Fibroblast of skin of right biceps (primary cell): ENCODE measurements at regions not wholly inside any gene's neighbourhood (a gene's known extent, or its start where the extent isn't known, plus 50 kb on each side); places are given as distances from the start of the nearest gene placed in this dataset.
"Not testable (repeated sequence)": the region's sequence is repeated elsewhere in the genome, so short reads cannot be mapped to it uniquely, and the experiment has no call there.

Source experiments
- DNase-seq: peaks from one replicate; pipeline ENCODE4 v3.0.0-alpha.2; 2013

DNA sequence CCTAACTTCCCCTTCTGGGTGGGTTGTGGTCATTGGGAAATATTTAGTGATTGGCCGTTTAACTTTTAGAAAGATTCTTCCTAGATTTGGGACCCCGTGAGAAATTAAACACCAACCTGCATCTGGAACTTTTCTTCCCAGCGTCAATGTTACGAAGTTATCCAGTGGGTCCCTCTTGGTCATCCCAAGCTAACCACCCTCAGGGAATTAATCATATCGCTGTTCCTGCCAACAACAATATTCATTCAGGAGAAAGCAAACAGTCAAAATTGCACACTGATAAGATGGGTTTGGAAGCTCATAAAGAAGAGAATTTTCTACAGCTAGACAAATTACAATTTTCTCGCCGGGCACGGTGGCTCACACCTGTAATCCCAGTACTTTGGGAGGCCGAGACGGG is 121.2 kb upstream of the STX18 start:
- DNase-seq = no peak

DNA sequence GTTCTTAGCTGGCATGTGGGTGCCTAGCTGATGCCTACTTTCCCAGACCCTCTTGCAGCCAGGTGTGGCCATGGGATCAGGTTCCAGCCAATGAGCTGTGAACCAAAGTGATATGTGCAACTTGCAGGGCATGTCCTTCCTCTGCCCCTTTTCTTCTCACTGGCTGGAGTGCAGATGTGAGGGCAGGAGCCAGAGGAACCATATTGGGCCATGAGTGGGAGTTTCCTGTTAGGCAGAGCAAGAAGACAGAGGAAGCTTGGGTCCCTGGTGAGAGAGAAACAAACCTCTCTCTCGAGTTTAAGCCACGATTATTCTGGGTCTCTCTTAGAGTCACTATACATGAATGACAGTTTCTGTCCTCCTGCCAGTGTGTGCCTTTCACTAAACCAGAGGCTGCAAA is 120.4 kb upstream of the STX18 start:
- no peak for DNase-seq

DNA sequence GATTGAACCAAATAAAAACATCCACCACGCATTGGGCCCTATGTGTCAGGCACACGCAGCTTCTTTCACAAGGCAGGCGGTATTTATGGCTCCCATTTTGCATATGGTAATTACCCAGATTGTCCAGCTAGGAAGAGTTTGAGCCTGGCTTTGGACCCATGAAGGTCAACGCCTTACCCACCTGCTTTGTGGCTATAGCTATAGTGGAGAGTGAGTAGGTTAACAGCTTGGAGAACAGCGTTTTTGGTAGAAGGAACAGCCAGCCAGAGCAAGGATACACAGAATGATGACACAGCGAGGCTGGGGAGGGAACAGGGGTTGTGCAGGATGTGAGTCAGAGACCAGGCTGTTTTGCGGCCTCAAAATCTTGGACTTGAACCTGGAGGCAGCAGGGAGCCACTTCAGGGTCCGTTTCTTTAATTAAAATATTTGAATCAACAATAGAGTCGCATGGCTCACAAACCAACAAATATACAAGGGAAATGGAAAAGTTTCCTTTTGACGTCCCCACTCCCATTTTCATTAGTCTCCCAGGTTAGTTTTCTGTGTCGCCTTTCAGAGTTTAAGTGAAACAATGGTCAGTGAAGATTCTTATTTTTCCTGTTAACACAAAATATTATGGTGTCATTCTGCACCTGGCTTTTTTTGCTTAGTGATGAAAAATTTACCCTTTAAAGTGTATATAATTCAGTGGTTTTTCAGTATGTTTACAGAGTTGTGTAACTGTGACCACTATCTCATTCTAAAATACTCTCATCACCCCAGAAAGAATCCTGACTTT is 118.2 kb upstream of the STX18 start:
- DNase-seq = peak; percentile 94

DNA sequence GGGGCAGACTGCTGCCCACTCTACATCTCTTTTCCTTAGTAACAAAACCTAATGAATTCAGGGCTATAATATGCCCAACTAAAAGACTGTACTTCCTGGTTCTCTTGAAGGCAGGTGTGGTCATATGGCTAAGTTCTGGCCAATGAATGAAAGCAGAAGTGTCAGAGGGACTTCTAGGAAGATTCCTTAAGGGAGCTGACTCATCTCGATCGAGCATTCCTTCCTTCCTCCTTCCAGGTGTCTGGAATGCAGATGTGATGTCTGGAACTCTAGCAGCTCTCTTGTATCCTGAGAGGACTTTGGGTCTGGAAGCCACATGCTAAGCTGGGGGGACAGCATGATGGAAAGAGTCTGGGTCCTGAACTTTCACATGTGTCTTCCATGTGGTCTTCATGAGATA is 116.2 kb upstream of the STX18 start:
- DNase-seq = peak; percentile 44

DNA sequence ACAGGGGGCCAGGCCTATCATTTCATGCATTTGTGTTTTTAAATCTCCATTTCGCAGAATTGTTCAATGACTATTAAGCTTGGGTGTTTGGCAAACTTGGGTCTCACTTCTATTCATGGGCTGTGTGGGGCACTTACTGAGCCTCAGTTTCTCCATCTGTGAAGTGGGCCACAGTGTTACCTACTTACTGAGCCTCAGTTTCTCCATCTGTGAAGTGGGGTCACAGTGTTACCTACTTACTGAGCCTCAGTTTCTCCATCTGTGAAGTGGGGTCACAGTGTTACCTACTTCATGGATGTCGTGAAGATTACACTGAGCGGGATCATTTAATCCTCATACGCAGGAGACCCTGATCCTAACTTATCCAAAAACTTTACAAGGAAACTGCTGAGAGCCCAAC is 115.1 kb upstream of the STX18 start:
- DNase-seq = no peak

DNA sequence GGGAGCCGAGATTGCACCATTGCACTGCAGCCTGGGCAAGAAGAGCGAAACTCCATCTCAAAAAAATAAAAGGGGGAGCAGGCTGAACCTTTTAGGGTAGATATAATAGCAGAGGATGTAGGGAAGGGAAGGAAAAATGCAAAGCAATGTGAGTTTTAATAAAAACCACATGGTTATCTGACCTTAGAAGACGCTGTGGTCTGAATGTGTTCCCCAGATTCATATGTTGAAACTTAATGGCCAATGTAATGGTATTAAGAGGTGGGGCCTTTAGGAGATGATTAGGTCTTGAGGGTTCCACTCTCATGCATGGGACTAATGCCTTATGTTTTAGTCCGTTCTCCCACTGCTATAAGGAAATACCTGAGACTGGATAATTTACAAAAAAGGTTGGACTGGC is 114.1 kb upstream of the STX18 start:
- peak; percentile 43 for DNase-seq

DNA sequence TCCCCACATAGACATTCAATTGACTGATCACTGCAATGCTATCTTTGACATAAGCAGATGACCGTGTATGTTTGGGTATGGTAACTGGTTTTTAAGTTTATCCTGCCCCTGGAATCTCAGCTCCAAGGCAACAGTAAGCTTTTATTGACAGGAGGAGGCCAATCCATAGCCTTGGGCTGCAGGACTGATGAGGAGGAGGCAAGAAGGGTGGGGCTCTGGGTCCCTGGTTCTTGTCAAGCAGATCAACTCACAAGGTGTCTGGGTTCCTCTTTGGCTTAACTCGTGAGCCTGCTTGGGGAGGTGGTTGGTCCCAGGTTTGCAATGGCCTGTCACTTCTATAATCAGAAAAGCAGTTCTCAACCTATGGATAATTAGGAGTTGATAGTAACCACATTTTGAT is 113.2 kb upstream of the STX18 start:
- no peak for DNase-seq

DNA sequence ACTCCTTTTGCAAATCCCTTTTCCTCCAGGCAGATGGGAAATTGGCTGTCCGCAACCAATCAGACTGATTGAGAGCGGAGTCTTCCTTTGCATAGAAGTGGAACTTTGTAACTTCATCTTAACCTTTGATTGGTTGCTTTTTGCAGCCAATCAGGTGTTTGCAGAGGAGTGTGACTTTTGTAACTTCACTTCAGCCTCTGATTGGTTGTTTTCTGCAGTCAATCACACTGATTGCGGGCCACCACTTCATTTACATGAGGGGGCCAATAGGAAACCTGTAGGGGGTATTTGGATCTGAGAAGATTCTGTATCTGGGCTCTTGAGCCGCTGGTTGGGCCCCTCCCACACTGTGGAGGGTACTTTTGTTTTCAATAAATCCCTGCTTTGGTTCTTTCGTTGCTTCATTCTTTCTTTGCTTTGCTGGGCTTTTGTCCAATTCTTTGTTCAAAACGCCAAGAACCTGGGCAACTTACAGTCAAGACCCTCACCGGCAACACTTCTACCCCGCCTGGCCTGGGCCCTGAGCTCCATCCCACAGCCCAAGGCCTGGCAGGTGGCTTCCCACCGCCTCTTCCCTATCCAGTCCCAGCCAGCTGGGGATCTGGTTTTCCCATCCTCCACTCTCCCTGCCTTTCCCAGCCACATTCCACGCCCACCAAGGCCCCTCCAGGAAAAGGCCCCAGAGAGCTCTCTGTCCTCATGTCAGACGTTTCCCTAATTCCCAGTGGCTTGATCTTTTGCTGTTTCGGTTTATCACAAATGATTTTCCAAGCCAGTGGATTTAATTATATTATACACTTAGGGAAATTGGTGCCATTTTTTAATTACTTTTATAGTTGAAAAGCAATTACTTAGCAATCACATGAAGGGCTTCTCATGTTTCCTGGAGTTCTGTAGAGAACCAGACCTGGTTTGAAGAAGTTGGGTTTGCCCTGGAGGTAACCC is 110.2 kb upstream of the STX18 start:
- no peak for DNase-seq

DNA sequence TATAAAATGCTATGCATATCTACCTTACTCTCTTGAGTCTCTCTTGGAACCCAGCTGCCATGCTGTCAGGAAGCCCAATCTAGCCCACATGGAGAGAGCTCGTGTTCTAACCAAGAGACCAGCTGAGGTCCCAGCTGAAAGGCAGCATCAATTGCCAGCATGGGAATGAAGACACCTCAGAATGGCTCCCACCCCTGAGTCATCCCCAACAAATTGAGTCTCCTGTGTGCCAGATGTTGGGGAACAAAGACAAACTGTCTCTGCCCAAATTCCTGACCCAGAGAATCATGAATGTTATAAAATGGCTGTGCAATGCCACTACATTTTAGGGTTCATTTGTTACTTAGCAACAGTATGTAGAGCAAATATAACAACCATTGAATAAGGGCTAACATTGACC is 105.2 kb upstream of the STX18 start:
- DNase-seq = peak; percentile 30

DNA sequence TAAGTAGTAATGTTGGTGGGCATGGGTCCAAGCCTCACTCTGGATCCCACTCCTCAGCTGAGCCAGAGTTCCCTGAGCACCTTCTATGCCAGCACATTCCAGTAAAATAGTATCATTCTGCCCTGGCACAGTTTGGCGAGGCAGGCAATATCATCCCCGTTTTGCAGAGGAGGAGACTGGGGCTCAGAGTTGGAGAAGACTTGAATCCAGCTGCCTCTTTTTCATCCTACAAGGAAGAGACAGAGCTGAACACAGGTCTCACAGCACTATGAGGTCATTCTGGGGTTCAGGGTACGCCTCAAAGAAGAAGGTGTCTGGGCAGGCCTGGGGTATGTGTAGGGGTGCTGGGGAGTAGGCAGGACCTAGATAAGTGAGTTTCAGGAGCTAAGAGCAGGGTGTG is 103.9 kb upstream of the STX18 start:
- no peak for DNase-seq

DNA sequence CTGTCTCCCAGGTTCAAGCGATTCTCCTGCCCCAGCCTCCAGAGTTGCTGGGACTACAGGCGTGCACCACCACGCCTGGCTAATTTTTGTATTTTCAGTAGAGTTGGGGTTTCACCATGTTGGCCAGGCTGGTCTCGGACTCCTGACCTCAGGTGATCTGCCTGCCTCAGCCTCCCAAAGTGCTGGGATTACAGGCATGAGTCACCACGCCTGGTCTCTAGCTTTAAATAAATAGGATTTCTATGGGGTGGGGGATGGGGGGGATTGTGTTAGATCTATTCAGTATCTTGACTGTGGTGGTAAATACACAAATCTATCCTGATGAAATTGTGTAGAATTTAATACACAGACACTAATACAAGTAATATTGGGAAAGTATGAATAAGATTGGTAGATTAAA is 102.4 kb upstream of the STX18 start:
- DNase-seq = not testable (repeated sequence)

DNA sequence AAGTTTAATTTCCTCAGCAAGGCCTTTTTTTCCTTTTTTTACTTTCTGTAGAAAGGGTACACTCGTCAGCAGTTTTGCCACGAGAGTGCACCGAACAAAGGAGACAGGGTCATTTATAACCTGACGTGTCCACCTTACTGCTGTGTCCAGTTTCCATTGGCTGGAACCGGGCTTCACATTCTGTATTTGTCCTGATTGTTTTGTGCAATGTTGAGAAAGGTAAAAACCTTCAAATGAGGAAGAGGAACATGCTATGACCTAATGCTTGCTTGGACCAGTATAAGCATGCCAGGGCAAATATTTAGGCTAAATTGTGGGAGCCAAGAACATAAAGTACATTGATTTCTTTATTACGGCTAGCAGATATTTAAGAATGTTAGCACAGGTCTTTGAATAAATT is 101.9 kb upstream of the STX18 start:
- not testable (repeated sequence) for DNase-seq

DNA sequence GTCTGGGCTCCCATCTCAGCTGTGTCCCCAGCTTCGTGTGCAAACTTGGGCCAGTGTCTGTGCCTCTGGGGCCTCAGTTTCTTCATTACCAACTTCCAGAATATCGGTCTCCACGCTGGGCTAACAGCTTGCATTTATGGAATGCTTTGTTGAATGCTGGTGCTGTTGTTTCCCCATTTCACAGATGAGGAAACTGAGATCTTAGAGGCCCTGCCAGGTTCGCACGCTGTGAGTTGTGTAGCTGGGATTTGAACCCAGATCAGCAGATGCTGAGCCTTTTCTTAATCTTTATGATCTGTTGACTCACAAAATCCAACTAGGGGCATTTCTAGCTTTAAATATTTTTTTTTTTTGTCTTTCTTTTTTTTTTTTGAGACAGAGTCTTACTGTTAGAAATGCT is 101.5 kb upstream of the STX18 start:
- DNase-seq = no peak

DNA sequence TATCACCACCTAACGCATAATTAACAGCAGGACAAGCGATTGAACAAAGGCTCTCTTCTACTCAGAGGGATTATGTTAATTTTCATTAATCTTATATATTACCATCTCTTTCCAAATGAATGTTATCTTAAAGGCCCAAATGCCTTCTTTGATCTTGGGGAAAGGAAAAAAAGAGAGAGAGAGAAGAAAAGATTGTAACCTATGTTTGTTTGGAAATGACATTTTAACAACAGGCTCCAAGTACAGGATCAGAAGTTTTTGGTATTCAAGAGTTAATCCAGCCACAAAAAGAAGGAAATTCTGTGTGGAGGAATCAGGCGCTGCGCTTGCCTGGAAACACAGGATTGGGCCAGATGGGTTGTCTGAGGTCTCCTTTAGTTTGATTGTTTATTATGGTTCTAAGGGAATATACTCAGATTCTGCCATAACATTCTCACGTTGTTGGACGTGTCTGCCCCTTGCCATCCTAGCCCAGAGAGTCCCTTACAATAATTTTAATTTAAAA is 100.7 kb upstream of the STX18 start:
- no peak for DNase-seq

DNA sequence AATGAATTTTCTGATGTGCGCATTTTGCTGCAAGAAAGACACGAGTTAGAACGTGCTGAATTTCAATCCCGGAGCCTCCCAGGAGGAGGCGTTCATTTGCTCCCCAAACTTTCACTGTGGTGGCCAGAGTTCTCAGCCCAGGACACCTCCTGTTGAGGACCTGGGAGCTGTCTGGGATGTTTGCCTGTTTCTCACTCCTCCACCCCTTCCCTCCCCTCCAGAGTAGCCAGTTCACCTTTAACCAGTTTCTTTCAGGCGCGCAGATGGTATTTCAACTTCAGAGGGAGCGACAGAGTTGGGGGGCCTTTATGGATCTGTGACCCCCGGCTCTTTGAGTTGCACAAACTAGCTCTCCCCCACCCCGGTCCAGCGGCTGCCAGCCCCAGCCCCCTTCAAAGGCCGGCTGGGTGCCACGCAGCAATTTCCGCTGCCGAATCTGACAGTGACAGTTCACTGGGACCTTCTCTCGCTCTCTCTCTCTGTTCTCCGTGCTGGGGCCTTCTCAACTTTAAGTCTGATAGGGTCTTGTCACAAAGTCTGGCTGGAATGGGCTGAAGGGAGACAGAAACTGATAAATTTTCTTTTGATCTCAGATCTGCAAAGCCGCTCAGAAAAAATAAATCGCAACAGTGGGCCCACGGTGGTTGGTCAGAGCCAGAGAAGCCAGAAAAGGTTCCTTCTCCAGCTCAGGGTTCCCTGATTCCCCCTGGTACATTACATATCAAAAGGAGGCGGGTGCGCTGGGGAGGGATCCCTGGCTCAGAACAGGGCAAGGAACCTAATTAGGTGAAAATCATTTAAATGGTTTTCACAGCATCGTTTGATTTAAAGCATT is 100.0 kb upstream of the STX18 start:
- no peak for DNase-seq

DNA sequence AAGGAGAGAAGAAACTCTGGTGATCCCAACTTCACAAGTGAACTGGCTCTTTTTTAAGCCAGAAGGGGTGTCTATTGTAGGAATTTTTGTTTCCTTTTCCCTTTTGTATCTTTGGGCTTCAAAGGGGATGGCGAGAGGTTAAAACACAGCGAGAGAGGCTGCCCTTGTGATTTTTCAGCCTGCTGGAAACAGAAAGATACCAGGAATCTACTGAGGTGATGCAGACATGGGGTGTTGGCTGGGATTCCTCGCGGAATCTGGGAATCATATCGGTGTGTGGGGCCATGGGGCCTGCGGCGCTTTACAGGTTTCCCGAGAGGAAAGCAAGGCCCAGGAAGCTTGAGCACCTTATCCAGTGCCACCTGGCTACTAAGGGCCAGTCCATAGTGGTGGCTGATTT is 99.4 kb upstream of the STX18 start:
- no peak for DNase-seq

DNA sequence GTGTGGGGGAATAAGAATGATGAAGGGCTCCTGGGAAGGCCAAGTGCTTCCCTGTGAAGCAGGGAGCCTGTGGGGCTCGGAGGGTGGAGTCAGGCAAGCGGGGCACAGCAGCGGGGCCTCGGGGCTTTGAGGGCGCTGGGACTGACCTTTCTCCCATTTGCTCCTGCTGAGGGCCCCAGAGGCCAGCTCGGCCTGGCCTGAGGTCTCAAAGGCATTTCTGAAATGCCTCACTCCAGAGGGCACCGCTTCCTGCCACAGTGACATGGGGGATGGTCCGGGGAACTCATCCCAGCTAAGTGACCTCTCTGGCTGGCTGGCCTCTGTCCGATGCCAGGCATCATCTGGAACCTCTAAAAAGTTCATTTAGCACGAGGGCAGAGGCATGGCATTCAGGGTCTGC is 98.8 kb upstream of the STX18 start:
- DNase-seq = no peak

DNA sequence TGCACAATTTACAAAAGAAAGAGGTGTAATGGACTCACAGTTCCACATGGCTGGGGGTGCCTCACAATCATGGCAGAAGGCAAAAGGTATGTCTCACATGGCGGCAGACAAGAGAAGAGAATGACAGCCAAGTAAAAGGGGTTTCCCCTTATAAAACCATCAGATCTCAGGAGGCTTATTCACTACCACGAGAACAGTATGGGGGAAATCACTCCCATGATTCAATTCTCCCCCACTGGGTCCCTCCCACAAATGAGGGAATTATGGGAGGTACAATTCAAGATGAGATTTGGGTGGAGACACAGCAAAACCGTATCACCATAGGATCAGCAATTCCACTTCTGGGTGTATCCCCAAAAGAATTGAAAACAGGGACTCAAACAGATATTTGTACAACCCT is 97.5 kb upstream of the STX18 start:
- DNase-seq = no peak

DNA sequence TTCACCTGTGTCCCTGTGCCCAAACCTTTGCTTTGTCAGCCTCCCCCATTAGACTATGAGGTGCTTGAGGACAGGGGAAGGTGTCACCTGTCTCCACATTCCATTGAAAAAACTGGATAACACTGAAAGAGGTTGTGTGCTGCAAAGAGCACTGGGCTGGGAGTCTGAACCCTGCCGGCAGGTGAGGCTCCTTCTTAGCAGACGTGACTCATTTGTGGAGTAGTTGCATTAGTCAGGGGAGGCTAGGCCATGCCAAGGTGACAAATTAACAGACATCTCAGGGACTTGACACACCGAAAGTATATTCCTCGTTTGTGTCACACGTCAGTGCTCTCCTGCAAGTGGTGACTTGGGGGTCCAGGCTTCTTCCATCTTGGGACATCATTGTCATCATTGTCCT is 95.9 kb upstream of the STX18 start:
- DNase-seq = no peak

DNA sequence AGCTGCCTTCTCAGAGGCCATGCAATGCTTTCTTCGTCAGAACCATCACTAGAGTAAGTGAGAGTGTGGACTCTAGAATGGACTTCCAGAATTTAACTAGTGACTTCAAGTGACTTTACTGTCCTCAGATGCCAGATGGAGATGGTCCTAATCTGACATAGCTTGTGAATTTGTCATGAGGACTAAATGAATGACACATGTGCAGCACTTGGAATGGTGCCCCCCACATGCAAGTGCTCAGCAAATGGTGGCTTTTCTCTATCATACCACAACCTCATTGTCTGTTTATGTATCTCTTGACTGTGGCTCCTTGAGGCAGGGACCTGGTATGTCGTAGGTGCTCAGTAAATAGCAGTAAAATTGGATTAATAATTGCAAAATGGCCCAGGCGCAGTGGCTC is 91.6 kb upstream of the STX18 start:
- DNase-seq = peak; percentile 26

DNA sequence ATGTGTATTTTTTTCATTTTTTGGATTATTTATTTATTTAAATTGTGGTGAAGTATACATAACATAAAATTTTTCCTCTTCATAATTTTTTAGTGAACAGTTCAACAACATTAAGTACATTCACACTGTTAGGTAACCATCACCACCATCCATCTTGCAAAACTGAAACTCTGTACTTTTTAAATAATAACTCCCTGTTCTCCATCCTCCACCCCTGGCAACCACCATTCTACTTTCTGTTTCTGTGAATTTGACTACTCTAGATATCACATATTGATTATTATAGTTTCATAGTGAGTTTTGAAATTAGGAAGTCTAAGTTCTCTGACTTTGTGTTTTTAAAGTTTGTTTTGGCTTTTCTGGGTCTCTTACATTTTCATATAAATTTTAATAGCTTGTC is 89.3 kb upstream of the STX18 start:
- no peak for DNase-seq

DNA sequence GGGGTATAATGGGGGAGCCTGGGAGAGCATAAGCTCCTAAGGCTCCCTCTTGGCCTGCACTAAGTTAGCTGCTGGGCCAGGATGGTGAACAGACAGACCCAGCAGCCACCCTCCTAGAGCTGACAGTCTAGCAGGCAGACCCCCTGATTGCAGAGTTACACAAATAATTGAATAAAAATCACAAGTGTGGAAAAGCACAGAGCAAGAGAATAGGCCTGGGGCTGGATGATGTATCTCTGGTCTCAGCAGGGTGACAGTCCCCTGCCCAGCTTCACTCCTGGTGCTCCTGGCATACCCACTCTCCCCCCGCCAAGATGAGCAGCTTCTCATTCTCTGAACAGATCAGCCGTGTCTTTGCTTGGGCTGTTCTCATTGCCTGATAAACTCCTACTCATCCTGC is 86.1 kb upstream of the STX18 start:
- DNase-seq = no peak

DNA sequence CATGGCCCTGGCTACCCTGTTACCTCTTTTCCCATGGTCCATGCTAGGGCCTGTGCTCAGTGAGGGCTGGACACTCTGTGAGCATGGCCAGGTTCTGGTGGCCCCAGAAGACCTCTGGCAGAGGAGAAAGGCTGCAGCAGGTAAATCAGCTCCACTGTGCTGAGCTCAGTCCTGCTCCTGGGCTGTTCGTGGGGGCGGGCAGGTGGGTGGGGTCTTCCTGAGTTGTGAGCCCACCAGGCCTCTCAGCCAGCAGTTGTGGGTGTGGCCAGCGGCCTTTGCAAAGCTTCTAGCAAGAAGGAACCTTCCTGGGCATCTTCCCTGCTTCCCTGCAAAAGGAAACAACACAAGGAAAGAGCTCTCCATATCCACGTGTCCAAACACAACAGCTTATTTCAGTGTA is 85.3 kb upstream of the STX18 start:
- DNase-seq = no peak
